DMS153 (cell line): ENCODE measurements at regions not wholly inside any gene's neighbourhood (a gene's known extent, or its start where the extent isn't known, plus 50 kb on each side); places are given as distances from the start of the nearest gene placed in this dataset.

Experiments used
- DNase-seq: peaks from one replicate; lab custom pipeline; 2025; lab: John Stamatoyannopoulos, UW

DNA sequence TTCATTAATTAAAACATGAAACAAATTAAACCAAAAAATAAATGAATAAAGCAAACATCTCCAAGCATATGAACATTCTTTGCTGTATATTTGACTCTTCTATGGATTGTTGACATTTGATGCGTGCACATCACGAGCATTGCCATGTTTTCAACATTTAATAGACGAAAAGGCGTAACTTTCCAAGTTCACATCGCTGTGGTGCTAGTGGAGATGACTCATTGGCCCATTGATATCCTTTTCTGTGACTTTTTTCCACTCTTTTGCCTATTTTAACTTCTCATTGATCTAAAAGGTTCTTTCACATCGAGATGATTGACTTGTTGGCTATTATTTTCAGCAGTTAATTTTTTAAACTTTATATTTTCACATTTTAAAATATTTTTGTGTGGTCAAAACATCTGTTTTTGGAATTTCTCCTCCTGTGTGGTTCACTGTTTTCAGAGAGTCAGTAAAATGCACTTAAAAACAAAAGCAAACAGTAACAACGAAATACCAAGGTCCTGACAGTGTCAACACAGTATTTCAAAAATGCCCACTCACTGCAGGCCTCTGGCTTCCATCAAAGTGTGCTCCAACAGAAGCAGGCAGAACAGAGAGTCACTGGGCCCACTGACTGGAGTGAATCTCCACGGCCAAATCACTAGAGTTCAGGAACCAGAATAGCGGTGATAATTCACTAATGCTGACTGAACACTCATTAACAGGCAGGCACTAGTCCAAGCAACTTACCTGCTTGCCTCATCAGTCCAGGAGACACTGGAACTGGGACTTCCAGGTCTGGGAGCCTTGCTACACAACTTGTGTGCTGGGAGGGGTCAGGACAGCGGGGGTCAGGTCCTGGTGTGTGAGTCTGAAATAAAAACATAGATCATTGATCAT lies 372.2 kb upstream of the SMIM21 start:
- no peak for DNase-seq

DNA sequence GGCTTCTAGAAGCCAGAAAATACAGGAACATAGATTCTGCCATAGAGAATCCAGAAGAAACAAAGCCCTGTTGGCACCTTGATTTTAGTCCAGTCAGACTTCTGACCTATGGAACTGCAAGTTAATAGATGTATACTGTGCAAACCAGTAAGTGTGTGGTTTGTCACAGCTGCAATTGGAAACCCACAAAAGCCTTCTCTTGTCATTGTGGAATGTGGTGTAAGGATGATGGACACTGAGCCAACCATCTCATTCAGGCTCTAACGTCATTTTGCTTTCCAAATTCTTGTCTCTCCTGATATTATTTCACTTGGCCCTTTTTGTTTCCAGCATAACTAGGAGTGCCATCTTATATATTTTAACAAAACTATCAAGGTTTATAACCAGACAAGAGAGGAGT lies 369.5 kb upstream of the SMIM21 start:
- no peak for DNase-seq

DNA sequence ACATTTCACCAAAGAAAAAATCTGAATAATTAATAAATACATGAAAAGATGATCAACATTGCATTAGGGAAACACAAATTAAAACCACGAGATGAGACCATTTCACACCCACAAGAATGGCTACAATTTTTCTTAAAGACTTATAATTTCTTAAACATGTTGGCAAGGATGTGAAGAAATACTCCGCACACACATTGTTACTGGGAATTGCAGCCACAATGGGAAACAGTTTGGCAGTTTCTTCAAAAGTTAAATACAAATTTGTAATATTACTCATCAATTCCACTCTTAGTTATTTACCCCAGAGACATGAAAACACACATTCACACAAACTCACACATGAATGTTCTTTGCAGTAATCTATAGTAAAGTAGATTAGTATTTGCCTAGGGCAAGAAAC lies 363.3 kb upstream of the SMIM21 start:
- DNase-seq = no peak

DNA sequence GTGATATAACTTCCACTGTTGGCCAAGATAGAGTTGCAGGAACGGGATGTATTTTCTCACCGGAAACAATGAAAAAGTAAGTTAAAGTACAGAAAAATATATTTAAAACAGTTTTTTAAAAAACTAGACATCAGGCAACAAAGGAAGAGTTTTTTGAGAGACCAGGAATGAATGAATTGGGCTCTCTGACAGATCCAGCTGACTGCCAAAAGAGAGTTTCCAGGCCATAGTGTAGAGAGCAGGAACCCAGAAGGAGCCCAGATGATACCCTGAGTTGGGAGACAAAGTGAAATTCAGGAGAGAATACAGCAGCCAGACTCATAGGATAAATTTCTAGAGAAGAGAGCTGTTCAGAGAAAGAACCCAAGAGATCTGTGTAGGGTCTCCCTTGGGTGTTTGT lies 362.6 kb upstream of the SMIM21 start:
- no peak for DNase-seq

DNA sequence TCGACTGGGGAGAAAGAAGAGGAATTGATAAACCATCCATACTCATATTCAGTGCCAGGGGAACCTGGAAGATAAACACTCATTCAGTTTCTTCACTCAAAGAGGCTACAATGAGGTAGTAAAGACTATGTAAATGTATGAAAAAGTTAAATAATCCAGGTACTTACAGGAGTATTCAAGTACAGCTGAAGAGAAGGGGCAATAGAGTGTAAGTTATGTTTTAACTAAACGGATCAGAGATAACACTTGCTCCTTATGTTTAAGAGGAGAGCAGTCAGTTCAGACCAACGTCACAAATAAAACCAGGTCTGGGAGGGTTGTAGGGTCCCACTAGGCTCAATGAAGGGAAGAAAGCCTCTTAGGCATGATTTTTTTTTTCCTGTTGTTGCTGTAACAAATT lies 358.3 kb upstream of the SMIM21 start:
- DNase-seq = no peak

DNA sequence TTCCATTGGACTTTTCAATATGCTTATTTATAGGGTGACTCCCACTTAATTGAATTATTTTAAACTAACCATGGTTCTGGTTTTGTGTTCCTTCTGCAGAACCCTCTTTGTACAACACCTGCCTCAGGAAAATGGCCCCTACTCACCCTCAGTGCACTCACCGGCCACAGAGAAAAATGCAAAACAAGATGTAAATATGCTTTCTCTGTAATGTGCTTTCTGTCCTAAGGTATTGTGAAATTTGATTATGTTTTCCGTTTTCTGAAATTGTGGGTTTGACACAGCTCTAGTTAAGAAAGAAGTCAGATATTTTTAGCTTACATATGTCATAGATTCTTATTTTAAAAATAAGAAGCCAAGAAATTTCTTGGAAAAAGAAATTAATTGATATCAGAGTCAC lies 357.7 kb upstream of the SMIM21 start:
- no peak for DNase-seq

DNA sequence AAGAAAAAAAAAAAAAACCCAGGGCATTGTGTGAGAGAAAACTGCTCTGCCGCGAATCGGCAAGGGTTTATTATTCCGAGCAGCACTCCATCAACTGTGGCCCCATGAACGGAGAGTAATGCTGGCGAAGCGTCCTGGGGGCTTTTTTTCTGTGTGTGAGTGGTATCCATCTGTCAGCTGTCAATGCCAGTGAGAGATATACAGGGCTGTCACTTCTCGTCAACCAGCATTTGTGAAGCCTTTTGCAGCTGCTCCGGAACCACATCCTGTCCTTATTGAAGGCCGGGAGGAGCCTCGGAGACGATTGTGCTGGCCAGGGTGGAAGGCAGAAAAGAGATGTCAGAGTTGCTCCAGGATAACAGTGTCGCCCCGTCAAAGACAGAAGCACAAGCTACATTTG lies 356.9 kb upstream of the SMIM21 start:
- peak; percentile 60 for DNase-seq

DNA sequence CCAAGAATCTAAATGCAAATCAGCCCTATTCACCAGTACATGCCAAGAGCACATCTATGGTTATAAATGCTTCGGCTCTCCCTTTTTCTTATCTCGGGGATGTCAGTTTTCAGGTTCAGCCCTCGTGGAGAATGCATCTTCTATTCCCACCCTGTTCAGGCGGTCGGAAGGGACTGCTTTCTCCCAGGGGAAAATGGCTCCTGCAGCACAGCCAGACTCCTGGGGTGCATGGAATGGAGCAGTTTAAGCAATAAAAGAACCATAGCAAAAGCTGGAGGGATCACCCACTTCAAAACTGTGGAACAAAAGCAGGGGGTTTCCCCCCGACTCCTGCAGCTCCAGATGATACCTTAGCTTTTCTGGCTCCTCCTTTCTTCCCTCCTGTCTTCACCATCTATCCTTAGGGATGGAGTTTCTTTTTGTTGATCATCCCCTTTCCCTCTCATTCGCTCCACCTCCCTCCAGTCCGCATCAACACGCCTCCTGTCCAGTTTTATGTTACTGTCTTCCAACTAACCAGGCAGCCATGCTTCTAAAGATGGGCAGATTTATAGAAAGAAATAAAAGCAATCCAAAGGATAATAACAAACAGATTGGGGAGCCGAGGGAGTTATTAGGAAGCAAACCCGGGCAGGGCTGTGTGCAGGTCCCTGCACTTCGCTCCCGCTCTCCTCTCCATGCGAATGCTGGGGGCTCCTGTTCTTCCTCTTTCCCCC lies 356.2 kb upstream of the SMIM21 start:
- no peak for DNase-seq

DNA sequence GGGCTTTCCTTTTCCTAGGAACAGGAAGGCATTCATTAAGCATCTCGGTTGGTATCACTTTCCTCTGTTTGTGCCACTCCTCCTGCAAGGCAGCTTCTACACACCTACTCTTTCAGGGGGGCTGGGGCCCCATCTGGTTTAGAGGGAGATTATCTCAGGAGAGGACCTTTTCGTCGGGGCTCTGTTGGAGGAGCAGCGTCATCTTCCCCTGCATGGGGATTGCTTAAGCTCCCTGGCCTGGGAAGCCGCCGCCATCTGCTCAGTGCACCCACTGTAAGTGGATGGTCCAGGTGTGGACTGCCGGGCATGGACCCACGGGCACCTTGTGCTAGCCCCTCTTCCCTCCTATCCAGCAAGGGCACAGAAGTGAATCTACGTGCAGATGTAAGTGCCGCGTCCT lies 355.3 kb upstream of the SMIM21 start:
- DNase-seq = no peak

DNA sequence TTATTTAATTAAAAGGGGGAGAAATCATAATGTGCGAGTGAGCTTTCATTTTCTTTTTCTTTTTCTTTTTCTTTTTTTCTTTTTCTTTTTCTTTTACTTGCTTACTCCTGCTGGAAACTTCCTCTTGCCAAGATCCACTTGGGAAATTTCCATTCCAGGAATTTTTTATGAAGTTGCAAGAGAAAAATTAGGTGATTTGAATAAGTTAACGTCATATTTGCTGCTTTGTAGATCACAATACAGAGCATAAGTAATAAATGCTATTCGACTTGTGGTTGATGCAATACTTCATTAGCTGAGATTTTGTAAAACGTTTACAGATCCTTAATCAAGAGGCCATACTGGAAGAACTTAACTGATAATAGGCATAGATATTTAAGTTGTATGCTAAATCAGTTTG lies 354.7 kb upstream of the SMIM21 start:
- DNase-seq = no peak

DNA sequence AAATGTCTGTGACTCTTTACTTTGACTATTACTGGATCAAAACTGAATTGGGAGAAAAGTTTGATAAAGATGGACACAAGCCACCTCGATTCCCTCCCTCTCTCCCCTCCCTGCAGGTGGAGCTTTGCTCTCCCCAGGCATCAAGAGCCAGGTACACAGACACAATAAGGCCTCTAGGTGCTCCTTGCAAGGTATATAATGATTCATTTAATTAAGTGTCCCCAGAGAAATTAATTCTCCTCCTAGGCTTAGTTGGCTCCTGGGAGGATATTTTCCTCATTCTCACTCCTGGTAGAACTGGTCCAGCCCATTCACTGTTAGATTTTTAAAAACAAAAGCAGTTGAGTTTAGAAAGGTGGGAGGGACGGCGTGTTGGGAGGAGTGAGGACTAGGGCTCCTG lies 352.4 kb upstream of the SMIM21 start:
- no peak for DNase-seq

DNA sequence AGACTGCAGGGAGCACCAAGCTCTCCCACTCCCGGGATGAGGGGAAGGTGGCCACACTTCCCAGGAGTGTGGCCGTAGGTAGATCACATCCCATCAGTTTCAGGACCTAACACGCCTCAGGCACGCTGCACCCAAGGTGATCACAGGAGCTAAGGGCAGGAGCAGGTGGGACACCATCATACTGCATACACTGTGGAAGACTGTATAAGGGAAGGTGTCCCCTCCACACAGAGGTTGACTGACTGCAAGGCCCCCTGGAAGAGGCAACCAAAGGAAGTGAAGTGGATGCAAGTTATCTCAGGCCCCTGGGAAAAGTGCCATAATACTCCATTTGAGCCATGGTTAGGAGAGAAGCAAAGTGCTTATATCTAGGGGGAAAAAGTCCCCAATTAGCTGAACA lies 351.9 kb upstream of the SMIM21 start:
- DNase-seq = no peak

DNA sequence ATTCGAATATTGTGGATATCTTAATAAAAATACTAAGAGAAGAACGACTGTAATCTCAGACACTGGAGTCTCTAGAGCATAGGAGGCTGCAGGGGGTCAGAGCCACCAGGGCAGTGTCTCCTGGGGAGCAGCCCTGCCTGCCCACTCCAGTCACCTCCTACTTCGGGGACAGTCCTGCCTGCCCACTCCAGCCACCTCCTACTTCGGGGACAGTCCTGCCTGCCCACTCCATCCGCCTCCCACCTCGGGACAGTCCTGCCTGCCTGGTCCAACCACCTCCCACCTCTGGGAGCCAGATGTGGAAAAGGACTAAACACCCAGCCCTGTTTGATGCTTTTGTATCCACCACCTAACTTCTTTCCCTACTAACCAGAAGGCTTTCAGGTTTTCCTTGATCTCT lies 350.1 kb upstream of the SMIM21 start:
- DNase-seq = no peak

DNA sequence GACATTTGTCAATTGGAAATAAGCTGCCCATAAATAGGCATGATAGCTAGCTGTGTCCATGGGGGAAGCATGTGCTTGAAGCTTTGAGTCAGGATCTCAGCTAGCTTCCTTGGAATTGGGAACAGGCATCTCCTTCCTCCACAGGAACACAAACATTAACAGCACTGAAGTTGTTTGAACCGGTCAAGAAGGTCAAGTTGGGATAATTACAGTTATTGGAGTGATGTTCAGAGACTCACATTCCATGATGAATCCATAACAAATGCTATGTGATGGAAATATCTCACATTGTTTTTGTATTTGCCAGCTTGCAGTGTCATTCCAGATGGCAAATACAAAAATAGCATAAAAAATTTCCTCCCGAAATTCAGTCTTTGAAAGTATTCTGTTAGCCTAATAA lies 347.6 kb upstream of the SMIM21 start:
- no peak for DNase-seq

DNA sequence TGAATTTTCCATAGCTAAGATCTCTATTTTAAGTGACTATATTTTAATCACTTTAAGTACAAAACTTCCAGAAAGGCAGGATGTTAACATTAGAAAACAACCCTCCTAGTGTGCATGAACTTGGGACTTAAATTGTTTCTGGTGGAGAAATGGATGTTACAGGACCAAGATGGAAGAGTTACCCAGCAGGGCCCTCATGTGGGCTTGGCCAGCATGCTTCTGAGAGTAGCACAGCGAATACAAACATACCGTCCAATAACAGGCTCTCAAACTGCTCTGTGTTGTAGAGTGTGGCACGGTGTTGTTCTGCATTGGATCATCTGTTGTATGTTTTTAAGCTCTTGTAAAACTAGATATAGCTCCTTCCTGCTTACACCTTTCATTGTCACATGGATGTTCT lies 346.1 kb upstream of the SMIM21 start:
- DNase-seq = no peak

DNA sequence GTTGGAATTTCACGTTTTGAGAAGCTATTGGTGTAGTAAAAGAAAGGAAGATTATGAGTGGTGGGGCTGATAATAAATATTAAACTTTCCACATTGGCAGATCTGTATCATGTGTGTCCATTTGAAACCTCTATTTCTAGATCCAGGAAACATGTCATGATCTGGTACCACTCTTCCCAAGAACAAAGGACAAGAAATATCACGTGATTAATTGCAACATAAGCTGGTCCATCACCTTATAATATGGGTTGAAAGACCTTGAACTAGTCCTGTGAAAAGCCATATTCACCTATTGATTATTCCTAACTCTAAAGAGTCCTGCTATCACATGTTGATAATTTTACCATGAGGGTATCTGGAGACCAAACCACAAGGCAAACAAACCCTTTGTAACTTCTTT lies 335.3 kb upstream of the SMIM21 start:
- DNase-seq = no peak

DNA sequence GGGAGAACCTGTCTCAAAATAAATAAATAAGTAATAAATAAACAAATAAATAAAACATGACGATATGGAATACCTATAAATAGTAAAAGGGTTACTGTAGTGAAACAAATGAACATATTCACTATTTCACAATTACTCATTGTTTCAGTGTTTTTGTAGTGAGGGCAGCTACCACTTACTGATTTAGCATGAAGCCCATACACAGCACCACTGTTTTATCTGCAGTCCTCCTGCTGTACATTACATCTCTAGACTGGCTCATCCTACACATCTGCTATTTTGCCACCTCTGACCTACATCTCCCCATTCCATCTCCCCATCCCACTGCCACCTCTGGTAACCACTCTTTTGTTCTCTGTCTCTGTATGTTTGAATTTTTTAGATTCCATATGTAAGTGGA lies 332.7 kb upstream of the SMIM21 start:
- no peak for DNase-seq

DNA sequence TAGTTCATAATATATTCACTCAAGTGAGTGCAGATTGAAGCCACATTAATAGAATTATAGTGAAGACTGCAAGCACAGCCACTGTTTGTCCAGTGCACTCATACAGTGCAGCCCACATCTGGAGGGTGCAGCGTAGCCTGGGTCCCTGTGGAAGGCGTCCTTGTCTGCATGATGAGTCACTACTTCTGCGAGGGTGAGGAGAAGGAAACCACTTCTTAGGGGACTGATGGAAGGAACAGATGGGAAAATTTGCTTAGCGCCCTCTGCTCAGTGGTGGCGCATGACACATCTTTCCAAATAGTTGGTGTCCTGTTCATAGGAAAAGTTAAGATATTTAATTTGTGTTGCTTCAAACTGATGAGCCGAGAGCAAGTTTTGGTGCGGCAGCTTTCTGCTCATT lies 330.4 kb upstream of the SMIM21 start:
- DNase-seq = no peak

DNA sequence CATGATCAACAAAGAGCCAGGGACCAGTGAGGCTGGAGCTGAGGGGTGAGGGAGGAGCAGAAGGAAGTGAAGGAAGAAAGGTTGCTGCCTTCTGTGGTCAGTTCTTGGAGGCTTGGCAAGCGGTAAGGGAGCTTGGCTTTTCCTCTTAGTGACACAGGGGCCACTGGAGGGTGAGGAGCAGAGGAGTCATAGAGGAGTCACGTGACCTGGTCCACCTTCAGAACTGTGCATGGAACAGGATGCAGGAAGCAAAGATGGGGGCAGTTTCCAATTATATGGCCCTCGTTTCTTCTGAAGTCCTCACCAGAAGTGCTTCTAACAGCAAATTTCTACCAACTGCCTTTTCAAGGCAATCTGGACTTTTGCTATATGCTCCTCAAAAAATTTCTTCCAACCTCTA lies 326.9 kb upstream of the SMIM21 start:
- no peak for DNase-seq

DNA sequence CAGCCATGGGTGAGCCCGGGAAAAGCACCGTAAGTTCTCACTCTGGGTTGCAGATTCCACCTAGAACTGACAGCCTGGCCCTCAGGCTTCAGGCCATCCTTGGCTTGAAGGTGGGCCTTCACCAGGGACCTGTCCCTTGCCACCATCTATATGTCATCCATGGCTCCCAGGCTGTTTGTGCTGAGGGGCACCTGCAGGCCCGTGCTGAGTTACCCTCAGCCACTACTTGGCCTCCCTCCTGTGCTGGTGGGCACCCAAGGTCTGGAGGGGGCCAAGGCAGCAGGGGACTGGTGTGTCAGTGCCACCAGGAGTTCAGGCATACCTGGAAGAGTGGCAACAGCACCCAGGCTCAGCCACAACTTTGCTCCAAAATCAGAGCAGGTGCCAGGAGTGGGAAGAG lies 326.2 kb upstream of the SMIM21 start:
- no peak for DNase-seq

DNA sequence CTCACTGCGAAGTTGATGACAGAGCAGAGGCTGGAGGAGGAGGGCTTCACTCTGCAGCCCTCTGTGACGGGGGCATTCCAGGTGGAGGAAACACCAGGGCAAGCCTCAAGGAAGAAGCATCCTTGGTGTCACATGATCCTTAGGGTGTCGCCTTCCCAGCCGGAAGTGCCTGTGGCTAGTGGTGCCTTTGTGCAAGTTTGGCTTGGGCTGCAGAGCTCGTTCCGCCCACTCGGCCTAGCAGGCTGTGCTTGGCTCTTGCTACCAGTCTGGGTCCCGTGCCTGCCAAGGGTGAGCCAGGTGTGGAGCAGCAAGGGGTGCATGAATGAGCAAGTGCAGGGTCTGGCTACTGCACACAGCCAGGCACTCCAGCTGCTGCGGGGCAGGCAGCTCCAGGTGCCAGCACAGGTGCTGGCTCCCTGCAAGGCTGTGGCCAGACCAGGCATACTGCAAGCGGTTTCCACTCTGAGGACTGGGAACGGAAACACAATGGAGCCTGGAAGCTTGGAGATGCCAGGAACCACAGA lies 325.3 kb upstream of the SMIM21 start:
- DNase-seq = no peak

DNA sequence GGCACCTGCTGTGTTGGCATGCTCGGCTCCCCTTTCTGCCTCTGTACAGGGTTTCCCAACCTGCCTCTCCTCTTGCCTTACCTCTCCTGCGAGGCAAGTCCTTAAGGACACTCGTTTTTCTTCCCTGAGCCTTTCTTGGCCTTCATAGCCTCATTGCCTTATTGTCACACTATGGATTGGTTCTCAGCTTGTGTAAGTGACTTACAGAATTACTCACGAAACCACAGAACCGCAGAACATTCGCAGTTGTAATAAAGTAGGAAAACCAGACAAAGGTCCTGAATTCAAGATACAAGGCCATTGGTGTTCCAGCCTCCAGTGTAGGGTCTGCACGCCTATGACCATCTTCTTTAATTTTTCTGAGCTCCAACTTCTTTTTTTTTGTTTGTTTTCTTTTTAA lies 317.6 kb upstream of the SMIM21 start:
- no peak for DNase-seq

DNA sequence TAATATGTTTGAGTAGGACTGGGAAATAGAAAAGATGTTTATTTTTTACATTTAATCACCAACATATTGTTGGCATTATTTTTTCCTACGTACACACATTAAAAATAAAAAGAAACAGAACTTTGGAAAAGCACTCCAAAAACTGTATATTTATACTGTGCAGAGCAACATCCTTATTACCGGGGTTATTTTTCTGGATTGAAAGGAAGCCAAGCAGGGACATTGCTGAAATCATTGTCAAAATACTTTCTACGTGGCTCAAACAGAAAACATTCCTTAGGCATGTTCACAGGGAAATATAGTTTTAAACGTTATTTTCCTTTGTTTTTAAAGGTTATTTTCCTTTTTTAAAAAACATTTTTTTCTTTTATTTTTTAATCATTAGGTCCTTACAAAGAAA lies 315.0 kb upstream of the SMIM21 start:
- no peak for DNase-seq

DNA sequence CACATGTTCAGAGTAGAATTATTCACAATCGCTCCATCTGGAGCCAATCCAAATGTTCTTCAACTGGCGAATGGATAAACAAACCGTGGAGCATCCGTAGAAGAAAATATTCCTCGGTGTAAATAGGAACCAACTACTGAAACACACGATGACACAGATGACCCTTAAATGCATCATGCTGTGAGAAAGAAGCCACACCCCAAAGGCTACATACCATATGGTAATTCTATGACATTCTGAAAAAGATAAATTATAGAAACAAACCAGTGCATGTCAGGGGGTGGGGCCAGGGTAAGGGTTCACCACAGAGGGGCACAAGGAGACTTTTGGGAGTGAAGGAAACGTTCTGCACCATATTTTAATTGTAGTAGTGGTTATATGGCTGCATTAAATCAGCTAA lies 312.2 kb upstream of the SMIM21 start:
- DNase-seq = no peak
